HG02840 (cell line): ENCODE measurements at regions not wholly inside any gene's neighbourhood (a gene's known extent, or its start where the extent isn't known, plus 50 kb on each side); places are given as distances from the start of the nearest gene placed in this dataset.

Experiments used
- ATAC-seq: cut with Tn5 transposase; IDR thresholded peaks from one replicate; pipeline ENCODE4 v1.9.1; 2021; ENCODE audit warnings: mild to moderate bottlenecking, moderate library complexity, moderate number of reproducible peaks; ENCODE audit not compliant: unreplicated experiment, low FRiP score

DNA sequence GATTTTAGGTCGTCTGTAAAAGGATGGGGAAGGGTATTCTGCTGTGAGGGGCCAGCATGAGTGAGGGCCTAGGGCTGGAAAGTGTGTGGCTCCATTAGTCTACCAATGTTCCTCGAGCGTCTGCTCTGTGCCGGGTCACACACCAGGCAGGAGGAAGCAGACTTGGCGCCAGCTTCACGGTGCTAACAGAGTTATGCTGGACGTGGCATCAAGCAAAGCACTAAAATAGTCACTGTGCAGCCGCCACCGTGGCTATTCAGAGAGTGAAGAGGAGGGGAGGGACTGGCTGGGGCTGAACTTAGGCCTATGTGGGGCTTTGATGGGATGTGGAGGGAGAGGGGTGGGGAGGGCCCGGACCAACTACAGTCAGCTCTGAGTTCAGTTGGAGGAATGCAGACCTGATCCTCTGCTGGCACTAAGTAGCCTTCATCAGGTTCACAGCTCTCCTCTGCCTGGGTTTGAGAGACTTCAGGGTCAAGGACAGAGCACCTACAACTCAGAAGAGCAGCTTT, 83.9 kb upstream of the MSX1 start:
- ATAC-seq, result no peak

- no peak for ATAC-seq
These were observed 86.9 kb upstream of the MSX1 start for GRCh38 chr4:4772534-4772933.

DNA sequence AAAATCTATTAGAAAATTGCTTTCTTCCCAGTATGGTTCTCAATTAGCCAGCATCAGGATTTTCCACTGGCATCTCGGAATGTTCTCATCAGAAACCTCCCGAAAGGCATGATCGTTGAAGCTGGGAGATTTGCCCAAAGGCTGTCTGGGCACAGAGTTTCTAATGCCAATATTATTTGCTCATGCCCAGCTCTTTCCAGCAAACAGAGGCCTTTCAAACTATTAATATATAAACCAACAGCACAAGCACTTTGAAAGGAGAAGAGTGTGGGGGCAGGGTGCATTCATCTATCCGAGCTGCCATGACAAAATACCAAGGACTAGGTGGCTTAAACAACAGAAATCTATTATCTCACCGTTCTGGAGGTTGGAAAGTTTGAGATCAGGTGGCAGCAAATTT, 88.3 kb upstream of the MSX1 start:
- ATAC-seq, result no peak

DNA sequence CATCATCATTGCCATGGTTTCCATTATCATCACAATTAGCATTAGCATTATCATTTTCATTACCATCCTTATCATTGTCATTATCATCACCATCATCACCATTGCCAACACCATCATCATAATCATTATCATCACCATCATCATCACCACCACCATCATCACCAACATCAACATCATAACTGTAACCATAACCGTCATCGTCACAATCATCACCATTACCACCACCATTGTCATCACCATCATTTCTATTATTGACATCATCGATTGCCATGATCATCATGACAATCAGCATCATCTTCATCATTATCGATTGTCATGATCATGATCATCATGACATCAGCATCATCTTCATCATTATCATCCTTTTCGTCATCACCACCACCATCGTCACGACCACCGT, 88.9 kb upstream of the MSX1 start:
- ATAC-seq, result no peak

- no peak for ATAC-seq
These were observed 92.9 kb upstream of the MSX1 start for GRCh38 chr4:4766564-4766963.

- ATAC-seq, result no peak
These were observed 93.7 kb upstream of the MSX1 start for GRCh38 chr4:4765811-4766210.

GRCh38 chr4:4764558-4764905, 94.9 kb upstream of the MSX1 start:
- ATAC-seq, result no peak

DNA sequence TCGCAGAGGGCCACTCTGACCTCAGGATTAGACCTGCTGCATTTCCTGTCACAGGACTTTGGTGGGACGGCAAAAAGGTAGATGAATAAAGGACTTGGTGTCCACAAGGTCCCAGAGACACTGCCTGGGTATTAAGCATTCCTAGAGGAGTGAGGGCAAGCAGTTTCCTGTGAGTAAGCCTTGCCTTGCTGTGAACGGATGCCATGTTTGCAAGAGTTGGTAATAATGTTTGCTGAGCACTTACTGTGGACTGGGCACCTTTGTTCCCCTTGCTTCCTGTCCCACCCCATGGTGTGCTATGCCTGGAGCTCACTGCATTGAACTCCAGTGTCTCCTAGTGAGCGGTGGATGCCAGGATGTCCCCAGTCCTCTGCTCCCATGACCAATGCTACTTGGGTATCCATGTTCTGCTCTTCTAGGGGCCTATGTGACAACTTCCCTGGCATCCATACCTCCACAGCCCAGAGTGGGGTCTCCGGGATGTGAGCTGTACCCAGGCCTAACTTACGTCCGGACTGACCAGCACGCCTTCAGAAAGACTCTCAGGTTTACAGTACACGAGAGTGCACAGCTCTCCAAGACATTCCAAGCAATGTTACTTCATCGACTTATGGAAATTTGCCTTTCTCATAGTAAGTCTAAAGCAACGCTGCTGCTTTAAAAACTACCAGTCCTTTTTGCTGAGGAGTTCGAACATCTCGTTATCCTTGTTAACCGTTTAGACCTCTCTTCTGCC, 95.5 kb upstream of the MSX1 start:
- no peak for ATAC-seq

- ATAC-seq, result peak; percentile 94
These were observed 96.3 kb upstream of the MSX1 start for GRCh38 chr4:4762909-4763821.

GRCh38 chr4:4762300-4762699, 97.2 kb upstream of the MSX1 start:
- no peak for ATAC-seq

DNA sequence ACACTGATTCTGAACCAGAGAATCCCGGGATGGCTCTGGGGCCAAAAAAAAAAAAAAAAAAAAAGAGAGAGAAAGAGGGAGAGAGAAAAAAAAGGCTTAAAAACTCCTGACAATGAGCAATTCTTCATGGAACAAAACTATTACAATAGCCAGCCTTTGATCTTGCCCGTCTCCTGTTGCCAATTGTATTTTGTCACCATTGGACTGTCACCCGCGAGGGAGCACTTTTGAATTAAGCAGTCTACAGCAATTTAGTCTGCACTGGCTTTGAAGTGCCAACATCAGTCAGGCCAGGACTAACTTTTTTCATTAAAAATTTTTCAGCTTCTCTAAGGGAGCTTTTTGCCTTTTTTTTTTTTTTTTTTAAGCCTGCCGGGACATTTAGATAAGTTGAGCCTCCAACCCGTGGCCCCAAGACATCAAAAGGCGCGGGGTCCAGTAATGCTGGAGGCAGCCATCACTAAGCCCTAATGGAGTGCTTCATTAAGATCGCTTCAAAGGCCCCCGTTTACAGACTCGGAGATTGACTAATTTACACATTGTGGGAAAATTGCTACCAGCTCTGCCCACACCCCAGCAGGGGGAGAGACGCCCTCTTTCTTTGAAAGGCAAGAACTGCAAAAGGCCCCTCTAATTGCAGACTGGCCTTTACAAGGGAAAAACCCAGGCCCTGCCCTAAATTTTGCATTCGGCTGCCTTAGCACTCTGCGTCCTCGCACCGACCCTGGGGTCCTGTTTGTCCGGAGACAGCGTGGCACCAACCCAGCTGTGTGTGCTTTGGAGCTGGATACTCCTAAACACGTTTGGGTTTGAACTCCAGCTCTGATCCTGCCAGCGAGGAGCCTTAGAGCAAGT, 98.1 kb upstream of the MSX1 start:
- no peak for ATAC-seq

GRCh38 chr4:4759883-4760282, 99.6 kb upstream of the MSX1 start:
- no peak for ATAC-seq

DNA sequence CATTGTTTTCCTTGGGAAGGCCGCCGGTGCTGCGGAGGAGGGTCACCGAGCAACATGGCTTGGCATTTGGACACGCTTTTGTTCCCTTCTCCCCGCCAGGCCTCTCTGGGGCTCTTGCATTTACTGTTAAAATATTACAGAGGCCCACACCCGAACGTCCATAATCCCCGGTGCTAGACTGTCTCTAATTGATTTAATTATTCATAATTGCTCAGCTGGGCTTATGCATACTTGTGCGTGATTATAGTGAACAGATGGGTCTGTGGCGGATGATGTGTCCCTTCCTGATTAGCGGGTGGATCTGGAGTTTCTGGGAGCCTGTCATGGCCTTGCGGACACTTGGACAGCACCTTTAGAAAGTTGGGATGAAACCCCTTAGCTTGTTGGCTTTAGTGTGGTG, 100.2 kb upstream of the MSX1 start:
- no peak for ATAC-seq

- ATAC-seq, result no peak
These were observed 100.8 kb upstream of the MSX1 start for GRCh38 chr4:4758681-4759080.

DNA sequence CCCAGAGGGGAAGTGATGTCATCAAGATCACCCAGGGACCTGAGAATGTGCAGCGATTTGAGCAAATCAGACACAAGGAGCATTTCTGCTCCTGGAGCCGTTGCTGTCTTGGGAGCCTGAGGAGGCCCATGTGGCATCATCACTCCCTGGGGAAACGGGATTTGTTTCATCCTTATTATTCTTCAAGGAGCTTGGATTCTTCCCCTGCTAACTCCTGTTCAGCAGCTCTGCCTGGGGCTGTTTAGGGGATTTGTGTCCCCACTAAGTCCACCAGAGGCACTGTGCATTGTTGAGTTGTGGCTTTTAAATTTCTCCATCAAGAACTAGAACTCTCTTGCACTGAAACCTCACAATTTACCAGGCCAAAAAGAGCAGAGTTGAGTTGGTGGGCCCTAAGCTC, 104.2 kb upstream of the MSX1 start:
- ATAC-seq, result no peak

DNA sequence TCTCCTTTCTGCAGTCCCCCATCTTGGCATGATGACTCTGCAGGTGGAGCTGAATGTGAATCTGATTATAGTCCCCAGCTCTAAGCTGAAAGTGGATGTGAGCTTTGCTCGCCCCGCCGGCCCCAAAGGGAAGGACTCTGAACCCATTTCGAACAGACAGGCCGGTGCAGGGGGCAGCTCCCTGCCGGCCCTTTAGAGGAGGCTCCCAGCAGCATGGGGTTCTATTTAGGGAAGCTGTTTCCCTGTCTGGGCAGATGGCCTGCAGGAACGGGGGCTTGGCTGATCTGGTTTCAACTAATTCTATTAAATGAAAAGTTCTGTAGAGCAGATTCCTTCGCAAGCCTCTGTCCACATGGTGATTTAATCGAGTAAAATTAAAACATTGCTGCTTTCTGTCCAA, 104.8 kb upstream of the MSX1 start:
- no peak for ATAC-seq

GRCh38 chr4:4753643-4754042, 105.8 kb upstream of the MSX1 start:
- ATAC-seq, result no peak

GRCh38 chr4:4752576-4753401, 106.7 kb upstream of the MSX1 start:
- ATAC-seq, result no peak

DNA sequence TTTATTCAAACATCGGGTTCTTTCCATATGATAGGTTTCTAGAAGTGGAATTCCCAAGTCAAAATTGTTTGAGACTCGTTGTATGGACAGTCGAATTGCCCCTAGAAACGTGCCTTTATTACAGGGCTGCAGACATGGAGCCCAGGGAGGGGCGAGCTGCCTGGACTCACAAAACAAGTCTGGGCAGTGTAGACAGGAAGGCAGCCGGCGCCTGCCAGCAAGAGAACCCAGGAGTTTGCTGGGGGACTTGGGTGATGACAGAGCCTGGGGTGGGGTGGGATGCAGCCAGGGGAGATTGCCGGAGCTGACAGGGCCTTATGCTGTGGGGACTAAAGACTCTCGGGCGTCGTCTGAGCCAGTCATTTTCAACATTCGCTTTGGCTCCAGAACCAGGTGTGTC, 107.4 kb upstream of the MSX1 start:
- no peak for ATAC-seq

GRCh38 chr4:4750187-4750586, 109.3 kb upstream of the MSX1 start:
- ATAC-seq, result no peak
